HG03460 (cell line): ENCODE measurements at regions not wholly inside any gene's neighbourhood (a gene's known extent, or its start where the extent isn't known, plus 50 kb on each side); places are given as distances from the start of the nearest gene placed in this dataset.
"Not testable (repeated sequence)": the region's sequence is repeated elsewhere in the genome, so short reads cannot be mapped to it uniquely, and the experiment has no call there.

Experiments
- ATAC-seq: cut with Tn5 transposase; IDR thresholded peaks from one replicate; pipeline ENCODE4 v1.9.1; 2021; ENCODE audit not compliant: unreplicated experiment

GRCh38 chr2:209018633-209019032, 405.2 kb upstream of the MAP2 start:
- not testable (repeated sequence) for ATAC-seq

GRCh38 chr2:209029249-209029648, 394.6 kb upstream of the MAP2 start:
- no peak for ATAC-seq

GRCh38 chr2:209044307-209044706, 379.5 kb upstream of the MAP2 start:
- no peak for ATAC-seq

GRCh38 chr2:209046163-209046562, 377.7 kb upstream of the MAP2 start:
- no peak for ATAC-seq

- ATAC-seq = no peak
These were observed 374.2 kb upstream of the MAP2 start for GRCh38 chr2:209049608-209050007.

GRCh38 chr2:209062210-209062609, 361.6 kb upstream of the MAP2 start:
- no peak for ATAC-seq

GRCh38 chr2:209070262-209070661, 353.6 kb upstream of the MAP2 start:
- no peak for ATAC-seq

- ATAC-seq = no peak
These were observed 350.7 kb upstream of the MAP2 start for GRCh38 chr2:209073151-209073550.

GRCh38 chr2:209074711-209075110, 349.1 kb upstream of the MAP2 start:
- no peak for ATAC-seq

- no peak for ATAC-seq
These were observed 347.7 kb upstream of the MAP2 start for GRCh38 chr2:209076151-209076550.

GRCh38 chr2:209086761-209087160, 337.1 kb upstream of the MAP2 start:
- no peak for ATAC-seq

GRCh38 chr2:209091056-209091455, 332.8 kb upstream of the MAP2 start:
- ATAC-seq = no peak

GRCh38 chr2:209094221-209094620, 329.6 kb upstream of the MAP2 start:
- ATAC-seq = no peak

GRCh38 chr2:209095432-209095831, 328.4 kb upstream of the MAP2 start:
- no peak for ATAC-seq

- no peak for ATAC-seq
These were observed 326.7 kb upstream of the MAP2 start for GRCh38 chr2:209097168-209097567.

- no peak for ATAC-seq
These were observed 321.5 kb upstream of the MAP2 start for GRCh38 chr2:209102319-209102718.

- ATAC-seq = no peak
These were observed 310.8 kb upstream of the MAP2 start for GRCh38 chr2:209113026-209113425.

- ATAC-seq = no peak
These were observed 309.1 kb upstream of the MAP2 start for GRCh38 chr2:209114588-209115240.

GRCh38 chr2:209121691-209122090, 302.2 kb upstream of the MAP2 start:
- peak; percentile 96 for ATAC-seq

GRCh38 chr2:209125291-209125690, 298.6 kb upstream of the MAP2 start:
- ATAC-seq = no peak

GRCh38 chr2:209138079-209138478, 285.8 kb upstream of the MAP2 start:
- no peak for ATAC-seq

- ATAC-seq = no peak
These were observed 282.7 kb upstream of the MAP2 start for GRCh38 chr2:209141142-209141541.

- no peak for ATAC-seq
These were observed 282.0 kb upstream of the MAP2 start for GRCh38 chr2:209141818-209142217.
